LNCAP (cell line): ENCODE measurements at regions not wholly inside any gene's neighbourhood (a gene's known extent, or its start where the extent isn't known, plus 50 kb on each side); places are given as distances from the start of the nearest gene placed in this dataset.

Experiments
- CTCF ChIP-seq: fragments of 450-650 bp; IDR thresholded peaks from 2 replicates; pipeline ENCODE4 v1.5.1; 2017; ENCODE audit warnings: mild to moderate bottlenecking

GRCh38 chr5:93300309-93300923, 280.6 kb downstream of the NR2F1-AS1 start:
- no peak for TF ChIP-seq CTCF

- no peak for TF ChIP-seq CTCF
Observed at GRCh38 chr5:93299681-93300308, 281.2 kb downstream of the NR2F1-AS1 start.

GRCh38 chr5:93297116-93297515, 283.9 kb downstream of the NR2F1-AS1 start:
- no peak for TF ChIP-seq CTCF

- TF ChIP-seq CTCF = no peak
Observed at GRCh38 chr5:93296338-93296737, 284.7 kb downstream of the NR2F1-AS1 start.

- TF ChIP-seq CTCF = no peak
Observed at GRCh38 chr5:93294996-93295395, 286.0 kb downstream of the NR2F1-AS1 start.

GRCh38 chr5:93294199-93294598, 286.8 kb downstream of the NR2F1-AS1 start:
- no peak for TF ChIP-seq CTCF

GRCh38 chr5:93289942-93290341, 291.1 kb downstream of the NR2F1-AS1 start:
- peak; percentile 40; the same call in 1 of the 2 replicates for TF ChIP-seq CTCF

GRCh38 chr5:93285461-93285860, 295.6 kb downstream of the NR2F1-AS1 start:
- no peak for TF ChIP-seq CTCF
